ENCODE measurements at regions not wholly inside any gene's neighbourhood (a gene's known extent, or its start where the extent isn't known, plus 50 kb on each side); places are given as distances from the start of the nearest gene placed in this dataset.

GRCh38 chr6:167758309-167759023 is 68.2 kb upstream of the AFDN start:
- no peak for DNase-seq

DNA sequence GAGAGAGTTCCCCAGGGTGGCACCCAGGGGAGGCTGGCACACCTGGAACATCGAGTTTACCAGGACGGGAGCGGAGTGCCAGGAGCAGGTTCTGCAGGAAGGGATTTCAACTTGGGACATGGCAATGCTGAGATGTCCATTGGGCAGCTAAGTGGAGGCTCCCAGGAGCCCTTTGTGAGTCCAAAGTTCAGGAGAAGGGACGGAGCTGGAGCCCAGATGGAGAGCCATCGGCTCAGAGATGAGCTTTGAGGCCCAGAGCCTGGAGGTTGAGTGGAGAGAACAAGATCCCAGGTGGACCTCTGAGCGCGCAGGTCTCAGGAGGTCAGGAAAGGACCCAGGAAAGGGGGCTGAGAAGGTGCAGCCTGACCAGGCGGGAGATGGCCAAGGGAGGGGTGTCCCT is 67.5 kb upstream of the AFDN start:
- no peak for DNase-seq

- no peak for DNase-seq
These were observed 66.8 kb upstream of the AFDN start for GRCh38 chr6:167759912-167760311.

DNA sequence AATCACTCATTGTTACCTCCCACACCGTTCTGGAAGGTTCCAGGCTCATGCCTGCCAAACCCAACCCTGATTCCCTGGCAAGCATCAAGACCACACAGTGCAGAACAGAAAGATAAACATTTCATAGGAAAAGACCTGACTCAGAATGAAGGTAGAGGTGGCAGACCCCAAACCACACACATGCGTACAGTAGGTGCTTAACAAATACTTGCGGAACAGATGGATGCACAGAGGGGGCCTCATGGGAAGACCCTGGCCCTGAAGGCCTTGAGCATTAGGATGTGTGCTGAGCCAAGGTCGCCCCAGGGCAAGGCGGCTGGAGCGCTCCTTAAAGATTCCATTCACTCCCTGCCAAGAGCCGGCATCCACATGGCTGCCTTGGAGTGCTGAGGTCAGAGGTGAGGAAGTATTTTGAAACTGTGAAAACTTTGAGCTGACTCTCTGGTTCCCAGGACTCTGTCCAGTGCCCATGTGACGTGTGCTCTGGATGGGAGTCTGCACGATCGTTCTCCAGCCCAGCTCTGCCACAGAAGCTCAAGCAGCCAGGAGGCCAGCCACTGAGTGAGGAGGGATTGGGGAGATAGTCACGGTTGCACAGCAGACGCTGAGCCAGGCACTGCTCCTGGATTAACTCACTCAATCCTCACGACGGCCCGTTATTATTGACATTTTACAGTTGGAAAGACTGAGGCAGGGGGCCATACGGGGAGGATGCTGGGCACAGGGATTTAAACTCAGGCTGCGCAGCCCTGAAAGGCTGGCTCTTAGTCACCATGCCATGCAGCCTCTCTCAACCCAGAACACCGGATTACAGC is 65.5 kb upstream of the AFDN start:
- DNase-seq: no peak

GRCh38 chr6:167761794-167762258 is 64.9 kb upstream of the AFDN start:
- peak in 1 of 2 experiments; percentile 17 for DNase-seq

DNA sequence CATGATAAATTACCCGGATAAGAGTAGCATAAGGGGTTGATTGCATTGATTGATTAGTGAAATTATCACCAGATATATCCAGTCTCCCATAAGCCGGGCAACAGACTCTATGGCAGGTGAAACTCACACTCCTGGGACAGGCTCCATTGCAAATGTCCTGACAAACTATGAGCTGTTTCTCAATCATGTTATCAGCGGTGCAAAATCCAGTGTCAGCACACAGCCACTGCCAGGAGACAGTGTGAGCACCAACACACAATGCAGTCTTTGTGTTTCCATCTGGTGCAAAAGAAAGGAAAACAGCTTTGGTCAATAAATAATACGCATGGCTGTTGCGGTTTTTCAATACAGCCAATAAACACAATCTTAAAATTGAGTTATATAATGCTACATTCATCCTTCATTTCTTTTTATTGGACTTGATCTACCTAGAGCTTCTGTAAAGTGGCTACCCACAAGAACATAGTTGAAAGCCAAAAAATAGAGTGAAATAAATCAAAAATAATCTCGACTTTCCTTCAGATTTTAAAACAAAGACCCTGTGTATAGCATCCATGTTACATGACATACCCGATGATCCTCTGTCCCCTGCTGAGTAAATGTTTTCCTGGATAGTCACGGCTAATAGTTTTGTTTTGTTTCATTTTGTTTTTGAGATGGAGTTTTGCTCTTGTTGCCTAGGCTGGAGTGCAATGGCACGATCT is 64.3 kb upstream of the AFDN start:
- no peak for DNase-seq

GRCh38 chr6:167763056-167763944 is 63.4 kb upstream of the AFDN start:
- DNase-seq: no peak

GRCh38 chr6:167764215-167764614 is 62.5 kb upstream of the AFDN start:
- no peak for DNase-seq

DNA sequence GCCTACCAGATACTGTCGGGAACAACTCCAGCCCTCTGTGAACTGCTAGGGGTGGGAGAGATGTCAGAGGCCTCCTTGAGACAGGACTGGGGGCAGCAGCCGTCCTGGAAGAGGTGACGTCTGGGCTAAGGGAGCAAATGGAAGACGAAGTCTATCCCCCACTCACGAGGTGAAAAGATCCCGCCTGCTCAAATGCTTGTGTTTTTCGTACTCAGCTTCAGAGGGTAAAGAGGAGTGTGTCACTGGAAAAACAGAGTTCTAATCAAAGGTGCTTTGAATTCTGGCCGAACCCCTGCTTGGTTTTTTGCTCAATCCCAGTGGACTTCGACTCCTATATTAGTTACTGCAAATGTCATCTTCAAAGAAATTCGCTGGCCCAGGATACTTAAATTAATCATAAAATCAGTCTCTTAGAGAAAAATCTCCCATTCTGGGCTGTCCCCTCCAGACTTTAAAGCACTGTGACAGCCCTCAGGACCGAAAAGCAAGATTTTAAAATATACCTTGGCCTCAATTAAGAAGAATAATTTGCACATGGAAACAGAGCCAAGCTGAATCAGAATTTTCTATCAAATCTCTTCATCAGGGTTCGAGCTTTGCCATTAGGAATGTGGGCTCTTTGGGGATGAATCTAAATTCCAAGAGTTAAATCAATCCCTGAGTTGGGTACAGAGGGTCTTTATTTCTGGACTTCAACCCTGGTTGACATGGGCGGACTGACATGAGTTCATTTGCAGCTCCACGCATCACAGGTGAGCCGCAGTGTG is 61.8 kb upstream of the AFDN start:
- no peak for DNase-seq

DNA sequence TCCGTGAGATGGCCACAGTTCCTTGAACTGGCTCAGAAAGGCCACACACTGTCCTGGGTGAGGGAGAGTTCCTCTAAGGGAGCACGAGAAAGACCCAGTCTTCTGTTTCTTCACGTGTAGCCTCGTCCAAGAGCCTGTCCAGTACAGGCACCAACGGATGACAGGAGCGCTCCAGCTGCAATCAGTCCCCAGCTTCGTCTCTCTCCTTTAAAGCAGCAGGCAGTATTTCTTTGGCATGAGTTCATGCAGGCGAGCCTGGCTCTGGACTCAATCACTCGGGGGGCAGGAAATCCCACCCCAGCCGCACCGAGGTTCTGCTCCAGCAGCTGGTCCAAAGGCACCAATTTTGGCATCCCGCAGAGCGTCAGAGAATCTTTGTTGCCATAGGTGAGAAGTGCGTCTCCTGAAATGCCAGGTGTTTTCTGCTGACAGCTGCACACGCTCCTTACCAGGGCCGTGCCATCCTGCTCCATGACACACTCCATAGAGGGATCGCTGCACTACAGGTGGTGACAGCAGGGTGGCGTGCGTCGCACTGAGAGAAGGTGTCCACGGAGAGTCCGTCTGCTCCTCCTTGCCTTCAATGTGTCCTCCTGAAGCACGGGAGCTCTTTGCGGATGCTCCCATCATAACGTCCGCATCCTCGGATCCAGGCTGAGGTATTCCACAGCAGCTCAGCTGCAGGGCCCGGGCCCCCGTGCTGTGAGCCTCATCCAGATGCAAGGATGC is 59.6 kb upstream of the AFDN start:
- DNase-seq: peak; percentile 38 to 62

DNA sequence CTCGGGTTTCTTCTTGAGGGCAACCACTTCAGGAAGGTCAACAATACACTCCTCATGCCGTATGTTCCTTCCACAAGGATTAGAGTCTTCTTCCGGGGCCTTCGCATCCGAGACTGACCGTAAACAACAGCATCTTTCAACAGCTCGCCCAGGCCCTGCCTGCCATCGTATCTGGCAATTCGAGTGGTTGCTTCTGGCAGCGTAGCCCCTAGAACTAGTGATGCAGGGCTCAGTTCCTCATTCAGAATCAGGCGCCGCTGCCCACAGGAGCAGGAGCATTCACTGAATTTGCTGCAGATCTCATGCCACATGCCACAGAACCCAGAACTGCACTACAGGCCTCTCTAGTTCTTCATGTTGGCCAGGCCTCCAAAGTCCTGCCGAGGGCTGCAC is 59.0 kb upstream of the AFDN start:
- no peak for DNase-seq

- DNase-seq: no peak
These were observed 58.1 kb upstream of the AFDN start for GRCh38 chr6:167768471-167769215.

GRCh38 chr6:167769408-167770190 is 57.1 kb upstream of the AFDN start:
- DNase-seq: no peak

DNA sequence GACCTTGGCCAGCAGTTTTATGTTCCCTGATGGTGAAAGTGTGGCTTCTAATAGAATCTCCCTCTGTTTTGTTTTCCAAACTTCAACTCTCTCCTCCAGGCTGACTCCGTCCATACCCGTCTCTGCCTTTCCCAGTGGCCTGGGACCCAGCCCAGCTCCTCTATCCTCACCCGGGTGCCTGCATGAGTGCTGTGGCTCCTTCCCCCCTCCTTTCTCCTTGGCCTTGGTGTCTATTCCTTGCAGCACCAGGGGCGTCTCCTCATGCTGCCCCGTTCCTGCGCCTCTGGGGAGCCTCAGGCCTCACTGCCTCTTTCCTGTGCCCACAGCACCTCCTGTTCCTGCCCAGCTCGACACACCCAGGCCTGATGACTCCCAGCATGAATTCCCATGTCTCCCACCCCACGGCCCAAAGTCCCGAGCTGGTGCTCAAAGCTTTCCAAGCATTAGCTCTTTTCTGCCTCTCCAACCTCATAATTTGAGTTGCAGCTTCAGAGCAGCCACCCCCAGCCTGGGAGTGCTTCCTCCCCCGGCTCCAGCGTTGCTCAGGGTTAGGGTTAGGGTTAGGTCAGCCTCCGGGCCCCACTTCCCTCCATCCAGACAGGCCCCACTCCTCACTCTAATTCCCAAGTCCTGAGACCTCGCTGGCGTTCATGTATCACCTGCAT is 56.3 kb upstream of the AFDN start:
- no peak for DNase-seq

- no peak for DNase-seq
These were observed 51.8 kb upstream of the AFDN start for GRCh38 chr6:167774881-167775280.

GRCh38 chr6:167776906-167777627 is 49.6 kb upstream of the AFDN start:
- no peak for DNase-seq

Measured in NCI-H187 (cell line).